SU-DHL-6 (cell line): ENCODE measurements at regions not wholly inside any gene's neighbourhood (a gene's known extent, or its start where the extent isn't known, plus 50 kb on each side); places are given as distances from the start of the nearest gene placed in this dataset.

ENCODE experiments used
- CTCF ChIP-seq: fragments of 200-600 bp; sonication (generic); IDR thresholded peaks from one replicate; pipeline ENCODE4 v1.5.1; 2017; ENCODE audit warnings: antibody characterized with exemption, mild to moderate bottlenecking, low read length, moderate library complexity; ENCODE audit not compliant: insufficient read depth, poor library complexity, severe bottlenecking
- EZH2phosphoT487 ChIP-seq: fragments of 200-600 bp; sonication (generic), shearing (Covaris generic); conservative IDR thresholded peaks from 2 replicates; pipeline ENCODE4 v1.6.1; 2018; ENCODE audit warnings: mild to moderate bottlenecking, antibody characterized with exemption, low read length, moderate library complexity, mixed read lengths

- TF ChIP-seq CTCF (no peak), EZH2phosphoT487 (no peak)
Measured at GRCh38 chr1:55912438-55912837, 666.9 kb downstream of the PLPP3 start.
